ENCODE measurements at regions not wholly inside any gene's neighbourhood (a gene's known extent, or its start where the extent isn't known, plus 50 kb on each side); places are given as distances from the start of the nearest gene placed in this dataset.

DNA sequence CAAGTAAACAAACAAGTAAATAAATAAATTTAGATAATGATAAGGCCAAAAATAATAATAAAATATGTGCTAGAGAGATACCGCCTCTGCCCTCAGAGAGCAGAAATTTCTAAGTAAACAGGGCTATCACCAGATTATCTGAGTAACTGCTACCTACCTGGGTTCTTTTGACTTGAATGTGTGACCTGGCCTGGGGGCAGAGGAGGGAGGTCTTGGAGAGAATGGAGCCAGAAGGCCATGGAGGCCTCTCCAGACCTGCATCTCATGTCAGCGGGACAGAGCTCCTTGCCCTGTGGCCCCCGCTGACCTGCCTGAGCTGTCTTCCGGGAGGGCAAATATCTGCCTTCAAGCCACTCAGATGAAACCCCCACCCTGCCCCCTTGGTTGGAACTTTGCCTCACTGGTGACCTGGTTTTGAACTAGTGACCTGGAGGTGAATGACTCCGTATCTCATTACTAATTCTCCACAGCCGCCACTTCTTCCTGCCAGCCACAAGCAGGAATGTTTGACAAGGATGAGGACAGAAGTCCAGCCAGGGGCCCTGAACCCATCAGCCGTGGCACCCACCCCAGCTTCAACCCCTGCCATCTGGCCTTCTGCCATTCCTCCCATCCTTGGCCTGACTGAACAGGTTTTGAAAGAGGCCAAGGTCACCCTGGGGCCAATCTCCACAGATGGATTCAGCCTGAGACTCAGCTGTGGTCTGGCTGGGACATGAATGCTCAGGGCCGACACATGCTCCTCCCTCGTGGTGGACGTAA, 86.8 kb upstream of the PARP11 start (continued):
- no peak; the same call in 1 of the 2 replicates for TF ChIP-seq ZBTB37 (CRISPR knock-in tag; IDR thresholded peaks at IDR 0.05)
- TF ChIP-seq ZNF510 (CRISPR knock-in tag; IDR thresholded peaks at IDR 0.05; ENCODE audit: low read depth), result no peak
- peak; percentile 63; the same call in 1 of the 2 replicates for TF ChIP-seq MEIS2 (CRISPR knock-in tag; IDR thresholded peaks at IDR 0.05)
- TF ChIP-seq NFIB (CRISPR knock-in tag; IDR thresholded peaks at IDR 0.05; ENCODE audit: borderline replicate concordance), result no peak
- no peak for TF ChIP-seq HMGA1 (CRISPR knock-in tag; conservative IDR thresholded peaks at IDR 0.05)
- peak; percentile 50; the same call in 1 of the 2 replicates for TF ChIP-seq POGZ (CRISPR knock-in tag; IDR thresholded peaks at IDR 0.05)
- TF ChIP-seq CBX1 (IDR thresholded peaks at IDR 0.05; ENCODE audit: low read depth), result no peak
- TF ChIP-seq ZNF160 (CRISPR knock-in tag; IDR thresholded peaks at IDR 0.05), result no peak
- TF ChIP-seq E2F5 (CRISPR knock-in tag; conservative IDR thresholded peaks at IDR 0.05), result no peak
- TF ChIP-seq JUND (CRISPR knock-in tag; IDR thresholded peaks at IDR 0.05), result 0 out of 2 replicates have a peak, but pooled peaks have one; percentile 28
- no peak for TF ChIP-seq NAIF1 (CRISPR knock-in tag; IDR thresholded peaks at IDR 0.05; ENCODE audit: borderline replicate concordance)
- no peak for TF ChIP-seq KLF6 (CRISPR knock-in tag; IDR thresholded peaks at IDR 0.05)
- TF ChIP-seq ZNF879 (CRISPR knock-in tag; IDR thresholded peaks at IDR 0.05), result no peak
- TF ChIP-seq TGIF2 (CRISPR knock-in tag; IDR thresholded peaks at IDR 0.05), result no peak
- TF ChIP-seq KAT8 (CRISPR knock-in tag; IDR thresholded peaks at IDR 0.05), result no peak
- TF ChIP-seq WIZ (CRISPR knock-in tag; IDR thresholded peaks at IDR 0.05), result 0 out of 2 replicates have a peak, but pooled peaks have one; percentile 43
- TF ChIP-seq RARA (CRISPR knock-in tag; IDR thresholded peaks at IDR 0.05), result peak; percentile 96
- TF ChIP-seq NRL (CRISPR knock-in tag; IDR thresholded peaks at IDR 0.05; ENCODE audit: borderline replicate concordance), result no peak
- peak; percentile 49; the same call in 1 of the 2 replicates for TF ChIP-seq ZNF691 (CRISPR knock-in tag; IDR thresholded peaks at IDR 0.05; ENCODE audit: borderline replicate concordance, low read depth)
- no peak for TF ChIP-seq ZNF251 (CRISPR knock-in tag; IDR thresholded peaks at IDR 0.05)
- TF ChIP-seq CAMTA2 (CRISPR knock-in tag; IDR thresholded peaks at IDR 0.05; ENCODE audit: borderline replicate concordance), result no peak
- no peak for TF ChIP-seq PRMT3 (CRISPR knock-in tag; IDR thresholded peaks at IDR 0.05; ENCODE audit: borderline replicate concordance, low read depth)
- no peak for TF ChIP-seq SMC3 (IDR thresholded peaks at IDR 0.05; ENCODE audit: low read length)
- no peak for TF ChIP-seq TMF1 (CRISPR knock-in tag; IDR thresholded peaks at IDR 0.05; ENCODE audit: low read depth)
- TF ChIP-seq RXRA (CRISPR knock-in tag; IDR thresholded peaks at IDR 0.05), result peak; percentile 93
- TF ChIP-seq MTA1 (CRISPR knock-in tag; IDR thresholded peaks at IDR 0.05; ENCODE audit: borderline replicate concordance), result peak; percentile 85
- TF ChIP-seq ZNF749 (CRISPR knock-in tag; IDR thresholded peaks at IDR 0.05; ENCODE audit: borderline replicate concordance), result no peak
- no peak for TF ChIP-seq GPN1 (CRISPR knock-in tag; IDR thresholded peaks at IDR 0.05; ENCODE audit: borderline replicate concordance)
- TF ChIP-seq CERS6 (CRISPR knock-in tag; IDR thresholded peaks at IDR 0.05), result no peak
